H9 (cell line): ENCODE measurements at regions not wholly inside any gene's neighbourhood (a gene's known extent, or its start where the extent isn't known, plus 50 kb on each side); places are given as distances from the start of the nearest gene placed in this dataset.
A peak's percentile ranks its signal among the peaks of the same experiment; 100 is the strongest.

Source experiments
- DNase-seq: peaks from one replicate; pipeline ENCODE4 v3.0.0-alpha.2; 2017
- H2AFZ ChIP-seq: one replicate; pipeline ENCODE4 v1.6.1; 2013; ENCODE audit warnings: mild to moderate bottlenecking, low read length, control low read depth, moderate library complexity
- H2AK5ac ChIP-seq: 2 replicates; pipeline ENCODE4 v1.6.1; 2013; ENCODE audit warnings: low read length, control low read depth, mixed read lengths; ENCODE audit not compliant: insufficient read length
- H2BK120ac ChIP-seq: one replicate; pipeline ENCODE4 v1.6.1; 2013; ENCODE audit warnings: low read depth, mild to moderate bottlenecking, low read length, control low read depth, inconsistent platforms; ENCODE audit not compliant: poor library complexity, severe bottlenecking
- H2BK12ac ChIP-seq: 2 replicates; pipeline ENCODE4 v1.6.1; 2013; ENCODE audit warnings: low read length, control low read depth, mixed read lengths, low read depth; ENCODE audit not compliant: insufficient read length
- H2BK15ac ChIP-seq: 2 replicates; pipeline ENCODE4 v1.6.1; 2013; ENCODE audit warnings: low read depth, low read length, control low read depth
- H2BK20ac ChIP-seq: one replicate; pipeline ENCODE4 v1.6.1; 2013; ENCODE audit warnings: low read depth, mild to moderate bottlenecking, low read length, control low read depth, inconsistent platforms; ENCODE audit not compliant: poor library complexity, severe bottlenecking
- H2BK5ac ChIP-seq: 2 replicates; pipeline ENCODE4 v1.6.1; 2013; ENCODE audit warnings: low read length, control low read depth, mixed read lengths; ENCODE audit not compliant: insufficient read length
- H3K14ac ChIP-seq: 2 replicates; pipeline ENCODE4 v1.6.1; 2013; ENCODE audit warnings: low read length, control low read depth; ENCODE audit not compliant: insufficient read depth
- H3K18ac ChIP-seq: 2 replicates; pipeline ENCODE4 v1.6.1; 2013; ENCODE audit warnings: low read depth, mild to moderate bottlenecking, mixed read lengths, low read length, control low read depth; ENCODE audit not compliant: insufficient read length
- H3K23ac ChIP-seq: 2 replicates; pipeline ENCODE4 v1.6.1; 2013; ENCODE audit warnings: low read length, control low read depth, mixed read lengths, low read depth; ENCODE audit not compliant: insufficient read length
- H3K23me2 ChIP-seq: 2 replicates; pipeline ENCODE4 v1.6.1; 2013; ENCODE audit warnings: low read depth, mild to moderate bottlenecking, mixed read lengths, low read length, control low read depth; ENCODE audit not compliant: insufficient read length, poor library complexity, severe bottlenecking
- H3K27ac ChIP-seq: 2 replicates; pipeline ENCODE4 v1.5.1; 2013; ENCODE audit warnings: low read length, control low read depth, mixed read lengths, low read depth; ENCODE audit not compliant: insufficient read length
- H3K27me3 ChIP-seq: 2 replicates; pipeline ENCODE4 v1.6.1; 2013; ENCODE audit warnings: low read length, control low read depth, inconsistent platforms; ENCODE audit not compliant: insufficient read depth
- H3K4ac ChIP-seq: 2 replicates; pipeline ENCODE4 v1.6.1; 2013; ENCODE audit warnings: low read depth, mild to moderate bottlenecking, control low read depth, inconsistent platforms, low read length, moderate library complexity
- H3K4me1 ChIP-seq: 2 replicates; pipeline ENCODE4 v1.6.1; 2013; ENCODE audit warnings: low read length, control low read depth, inconsistent platforms; ENCODE audit not compliant: insufficient read depth
- H3K4me2 ChIP-seq: 2 replicates; pipeline ENCODE4 v1.6.1; 2013; ENCODE audit warnings: low read length, control low read depth, mixed read lengths; ENCODE audit not compliant: insufficient read length, insufficient read depth
- H3K56ac ChIP-seq: 2 replicates; pipeline ENCODE4 v1.6.1; 2013; ENCODE audit warnings: low read depth, mild to moderate bottlenecking, mixed read lengths, low read length, control low read depth; ENCODE audit not compliant: insufficient read length
- H3K79me1 ChIP-seq: 2 replicates; pipeline ENCODE4 v1.6.1; 2013; ENCODE audit warnings: low read depth, mild to moderate bottlenecking, moderate library complexity, low read length, control low read depth, inconsistent platforms; ENCODE audit not compliant: insufficient read depth, poor library complexity, severe bottlenecking
- H3K79me2 ChIP-seq: 2 replicates; pipeline ENCODE4 v1.6.1; 2013; ENCODE audit warnings: low read length, control low read depth, inconsistent platforms; ENCODE audit not compliant: insufficient read depth
- H3K9ac ChIP-seq: 2 replicates; pipeline ENCODE4 v1.6.1; 2013; ENCODE audit warnings: low read length, control low read depth, mixed read lengths; ENCODE audit not compliant: insufficient read length; ENCODE audit errors: extremely low read depth
- H3K9me3 ChIP-seq: one replicate; pipeline ENCODE4 v1.6.1; 2013; ENCODE audit warnings: low read depth, low read length, inconsistent platforms; ENCODE audit not compliant: control insufficient read depth
- H3T11ph ChIP-seq: one replicate; pipeline ENCODE4 v1.6.1; 2013; ENCODE audit warnings: mild to moderate bottlenecking, low read length, control low read depth, inconsistent platforms
- H4K20me1 ChIP-seq: one replicate; pipeline ENCODE4 v1.6.1; 2013; ENCODE audit not compliant: control insufficient read depth, insufficient read length, insufficient read depth
- H4K5ac ChIP-seq: 2 replicates; pipeline ENCODE4 v1.6.1; 2013; ENCODE audit warnings: low read depth, mild to moderate bottlenecking, mixed read lengths, low read length, control low read depth; ENCODE audit not compliant: insufficient read length
- H4K8ac ChIP-seq: replicated peaks from 2 replicates; pipeline ENCODE4 v1.6.1; 2013; ENCODE audit warnings: low read length, control low read depth, mixed read lengths, low read depth; ENCODE audit not compliant: insufficient read length
- H4K91ac ChIP-seq: 2 replicates; pipeline ENCODE4 v1.6.1; 2013; ENCODE audit warnings: low read depth, mild to moderate bottlenecking, moderate library complexity, mixed read lengths, low read length, control low read depth; ENCODE audit not compliant: insufficient read length
- H3K27ac Mint-ChIP-seq, 3 experiments: 2 replicates in 2 of 3; 3 replicates in 1 of 3; pipeline ENCODE4 v1.8.0; 2020 to 2021; ENCODE audit warnings: mixed read lengths in 3 of 3, mild to moderate bottlenecking in 1 of 3, moderate library complexity in 1 of 3
- H3K27me3 Mint-ChIP-seq: 2 replicates; pipeline ENCODE4 v1.8.0; 2021; ENCODE audit warnings: low read depth, mild to moderate bottlenecking, moderate library complexity, mixed read lengths
- H3K36me3 Mint-ChIP-seq, 3 experiments: 2 replicates in 2 of 3; 3 replicates in 1 of 3; pipeline ENCODE4 v1.8.0; 2020 to 2021; ENCODE audit warnings: low read depth in 3 of 3, mixed read lengths in 3 of 3; ENCODE audit not compliant: insufficient read depth in 1 of 3
- H3K4me1 Mint-ChIP-seq, 2 experiments: 2 replicates each; pipeline ENCODE4 v1.8.0; 2020; ENCODE audit warnings: mixed read lengths in 2 of 2
- H3K4me3 Mint-ChIP-seq, 2 experiments: 2 replicates in 1 of 2; 3 replicates in 1 of 2; pipeline ENCODE4 v1.8.0; 2020 to 2021; ENCODE audit warnings: mild to moderate bottlenecking in 2 of 2, mixed read lengths in 2 of 2, moderate library complexity in 1 of 2
- H3K9me3 Mint-ChIP-seq, 2 experiments: 2 replicates in 1 of 2; 3 replicates in 1 of 2; pipeline ENCODE4 v1.8.0; 2020; ENCODE audit warnings: mild to moderate bottlenecking in 2 of 2, mixed read lengths in 2 of 2, moderate library complexity in 1 of 2
- CTCF ChIP-seq: fragments of 200-600 bp; sonication (generic); conservative IDR thresholded peaks from 3 replicates; pipeline ENCODE4 v1.8.0; 2021; ENCODE audit warnings: antibody characterized with exemption, mild to moderate bottlenecking
- WGBS: extraction: QIAGEN DNeasy Blood & Tissue Kit; methylation state at CpG from one replicate; pipeline ENCODE4 v1.1.7; 2013; ENCODE audit warnings: missing lambda C conversion rate, low lambda C conversion rate, mixed read lengths; ENCODE audit not compliant: insufficient read length; ENCODE audit errors: extremely low coverage; 5-methylcytosine and 5-hydroxymethylcytosine counted together

GRCh38 chr2:129376426-129377077, 602.9 kb upstream of the RAB6C start:
- Histone ChIP-seq H4K5ac (no peak overlapping the region), H3K23ac (no peak overlapping the region), H3K4me2 (no peak overlapping the region), H4K91ac (no peak overlapping the region), H3K27me3 (no peaks in the 10 kb centered on the region), H3K9me3 (no peaks in the 10 kb centered on the region), H2BK5ac (no peak overlapping the region), H3K23me2 (no peaks in the 10 kb centered on the region), H3K4me1 (no peaks in the 10 kb centered on the region), H2AK5ac (no peak overlapping the region), H4K8ac (no peak overlapping the region), H3K56ac (no peak overlapping the region), H3K9ac (no peak overlapping the region), H2BK15ac (no peak overlapping the region), H3T11ph (no peak overlapping the region), H3K27ac (no peak overlapping the region), H2AFZ (no peak overlapping the region), H2BK120ac (no peak overlapping the region), H3K79me2 (no peaks in the 10 kb centered on the region), H3K79me1 (no peaks in the 10 kb centered on the region), H2BK20ac (no peak overlapping the region), H3K4ac (no peak overlapping the region), H2BK12ac (no peak overlapping the region), H3K14ac (no peak overlapping the region; the same call in 1 of the 2 replicates), H4K20me1 (no peaks in the 10 kb centered on the region), H3K18ac (no peak overlapping the region)
- H3K9me3 Mint-ChIP-seq: peaks cover 0 to 3% of the 10 kb centered on the region in 2 experiments; a peak in 1 of 5 replicates
- H3K27me3 Mint-ChIP-seq: peaks cover 2% of the 10 kb centered on the region; the same call in 1 of the 2 replicates
- no CpG with 5 or more reads among the region's 16 CpGs for WGBS
- H3K4me3 Mint-ChIP-seq: no peak overlapping the region
- H3K27ac Mint-ChIP-seq: no peak overlapping the region
- peaks cover 2 to 6% of the 10 kb centered on the region in 2 experiments; a peak in 2 of 4 replicates for H3K4me1 Mint-ChIP-seq
- peaks cover 0 to 3% (median 0%) of the 10 kb centered on the region in 3 experiments; a peak in 3 of 7 replicates for H3K36me3 Mint-ChIP-seq
- TF ChIP-seq CTCF: 0 out of 3 replicates have a peak, but pooled peaks have one; percentile 11
- peak; percentile 47 for DNase-seq
